DMS 273 (cell line): ENCODE measurements at regions not wholly inside any gene's neighbourhood (a gene's known extent, or its start where the extent isn't known, plus 50 kb on each side); places are given as distances from the start of the nearest gene placed in this dataset.
A peak's percentile ranks its signal among the peaks of the same experiment; 100 is the strongest.
"Not testable (repeated sequence)": the region's sequence is repeated elsewhere in the genome, so short reads cannot be mapped to it uniquely, and the experiment has no call there.

Experiments
- DNase-seq: peaks from one replicate; lab custom pipeline; 2025; ENCODE audit not compliant: unreplicated experiment; lab: John Stamatoyannopoulos, UW

GRCh38 chr15:29648415-29648814 lies 173.9 kb downstream of the TJP1 start:
- DNase-seq = not testable (repeated sequence)

- no peak for DNase-seq
These were observed 176.4 kb downstream of the TJP1 start for GRCh38 chr15:29645841-29646240.

GRCh38 chr15:29644361-29644760 lies 177.9 kb downstream of the TJP1 start:
- DNase-seq = not testable (repeated sequence)

- DNase-seq = no peak
These were observed 183.5 kb downstream of the TJP1 start for GRCh38 chr15:29638781-29639180.

- no peak for DNase-seq
These were observed 184.3 kb downstream of the TJP1 start for GRCh38 chr15:29638011-29638410.

- no peak for DNase-seq
These were observed 184.7 kb downstream of the TJP1 start for GRCh38 chr15:29637555-29637954.

GRCh38 chr15:29636921-29637320 lies 185.3 kb downstream of the TJP1 start:
- no peak for DNase-seq

GRCh38 chr15:29636140-29636539 lies 186.1 kb downstream of the TJP1 start:
- no peak for DNase-seq

- DNase-seq = no peak
These were observed 186.7 kb downstream of the TJP1 start for GRCh38 chr15:29635513-29636098.

- DNase-seq = no peak
These were observed 188.3 kb downstream of the TJP1 start for GRCh38 chr15:29633971-29634370.

GRCh38 chr15:29632671-29633406 lies 189.4 kb downstream of the TJP1 start:
- DNase-seq = no peak

GRCh38 chr15:29631076-29632070 lies 190.9 kb downstream of the TJP1 start:
- peak; percentile 93 for DNase-seq

- DNase-seq = no peak
These were observed 198.0 kb downstream of the TJP1 start for GRCh38 chr15:29624271-29624670.

GRCh38 chr15:29623116-29623639 lies 199.1 kb downstream of the TJP1 start:
- DNase-seq = no peak

GRCh38 chr15:29622637-29623036 lies 199.6 kb downstream of the TJP1 start:
- DNase-seq = peak; percentile 13

- no peak for DNase-seq
These were observed 200.7 kb downstream of the TJP1 start for GRCh38 chr15:29621616-29622015.

- DNase-seq = no peak
These were observed 203.7 kb downstream of the TJP1 start for GRCh38 chr15:29618586-29618985.

- DNase-seq = no peak
These were observed 205.8 kb downstream of the TJP1 start for GRCh38 chr15:29616512-29616911.

GRCh38 chr15:29615791-29616190 lies 206.5 kb downstream of the TJP1 start:
- DNase-seq = no peak

- DNase-seq = peak; percentile 28
These were observed 208.3 kb downstream of the TJP1 start for GRCh38 chr15:29613951-29614382.

- no peak for DNase-seq
These were observed 209.6 kb downstream of the TJP1 start for GRCh38 chr15:29612701-29613100.
